COLO668 (cell line): ENCODE measurements at regions not wholly inside any gene's neighbourhood (a gene's known extent, or its start where the extent isn't known, plus 50 kb on each side); places are given as distances from the start of the nearest gene placed in this dataset.

ENCODE experiments used
- DNase-seq: peaks from one replicate; lab custom pipeline; 2025; ENCODE audit not compliant: unreplicated experiment; lab: John Stamatoyannopoulos, UW

DNA sequence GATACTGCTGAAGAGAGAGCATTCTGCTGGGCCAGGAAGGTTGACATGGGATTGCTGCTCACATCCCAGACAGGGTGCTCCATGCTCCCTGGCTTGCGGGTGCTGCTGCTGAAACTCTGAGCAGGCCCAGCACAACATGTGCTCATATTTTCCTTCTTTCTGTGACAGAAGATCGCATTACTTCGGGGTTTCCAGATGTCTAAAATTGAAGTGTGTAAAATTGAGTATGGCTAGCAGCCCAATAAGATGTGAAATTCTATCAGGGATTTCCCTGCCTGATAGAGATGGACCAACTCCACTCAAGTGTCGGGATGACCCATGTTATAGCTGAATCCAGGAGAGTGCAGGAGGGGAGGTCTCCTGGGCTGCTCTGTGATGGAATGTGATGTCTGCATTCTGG lies 55.6 kb upstream of the KL start:
- no peak for DNase-seq

DNA sequence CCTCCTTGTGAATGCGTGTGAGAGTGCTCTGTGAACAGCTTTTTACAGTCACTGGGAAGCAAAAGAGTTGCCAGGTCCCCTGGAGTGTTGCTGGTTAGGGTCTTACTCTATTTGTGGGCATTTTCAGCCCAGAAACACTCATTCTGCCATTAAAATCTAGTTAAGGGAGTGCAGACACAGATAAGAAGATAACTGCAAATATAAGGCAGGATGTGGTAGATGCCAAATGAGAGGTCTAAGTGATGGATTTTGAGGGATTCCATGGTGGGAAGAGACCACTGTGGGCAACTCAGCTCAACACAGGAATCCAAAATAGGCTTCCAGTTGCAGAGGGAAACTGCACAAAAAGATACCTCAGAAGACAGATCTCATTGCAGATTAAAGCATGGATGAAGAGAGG lies 54.5 kb upstream of the KL start:
- no peak for DNase-seq

DNA sequence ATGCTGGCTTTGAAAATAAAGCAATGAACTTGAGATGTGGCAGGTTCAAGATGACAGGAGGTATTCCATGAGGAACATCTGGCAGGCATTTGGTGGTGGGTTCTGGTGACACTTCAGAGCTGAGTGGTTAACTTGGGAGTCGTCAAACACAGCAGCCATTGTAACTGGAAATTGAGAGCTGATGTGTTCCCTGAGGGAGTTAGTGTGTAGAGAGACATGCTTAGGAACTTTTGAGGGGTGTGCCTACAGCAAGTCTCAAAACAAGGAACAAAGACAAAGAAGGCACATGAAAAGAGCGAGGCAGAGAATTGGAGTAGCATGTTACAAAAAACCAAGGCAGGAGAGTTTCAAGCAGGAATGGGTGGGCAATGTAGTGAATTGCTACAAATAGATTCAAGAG lies 53.9 kb upstream of the KL start:
- DNase-seq = no peak

DNA sequence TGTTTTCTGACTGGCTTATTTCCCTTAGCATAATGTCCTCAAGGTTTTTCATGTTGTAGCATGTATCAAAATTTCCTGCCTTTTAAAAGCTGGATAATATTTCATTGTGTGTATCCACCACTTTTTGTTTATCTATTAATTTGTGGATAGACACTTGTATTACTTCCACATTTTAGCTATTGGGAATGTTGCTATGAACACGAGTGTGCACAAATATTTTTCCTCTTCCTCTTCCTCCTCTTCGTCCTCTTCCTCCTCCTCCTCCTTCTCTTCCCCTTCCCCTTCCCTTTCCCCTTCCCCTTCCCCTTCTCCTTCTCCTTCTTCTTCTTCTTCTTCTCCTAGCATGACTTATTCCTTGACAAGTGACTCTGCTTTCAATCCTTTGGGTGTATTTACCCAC lies 51.2 kb upstream of the KL start:
- no peak for DNase-seq
